ENCODE measurements at regions not wholly inside any gene's neighbourhood (a gene's known extent, or its start where the extent isn't known, plus 50 kb on each side); places are given as distances from the start of the nearest gene placed in this dataset.

- no peak overlapping the region for H2BK120ac ChIP-seq (replicated peaks; ENCODE audit: low read depth, low read length)
- H4K8ac ChIP-seq (ENCODE audit: extremely low read depth, insufficient read depth, low read length): peak overlapping the region; percentile 84; the same call in 1 of the 2 replicates
- 89% methylated on average over 41 of the region's 41 CpGs; no CpG with 5 or more reads in 1 of the 2 experiments for WGBS, 2 experiments (ENCODE audit: extremely low coverage in 1 of 2, insufficient coverage in 1 of 2, insufficient read length in 1 of 2, insufficient replicate concordance in 2 of 2, low coverage in 1 of 2, low lambda C conversion rate in 2 of 2, missing lambda C conversion rate in 1 of 2)
- H3K56ac ChIP-seq (replicated peaks; ENCODE audit: insufficient read length, low read depth, low read length): no peak overlapping the region
- H3K9ac ChIP-seq (replicated peaks in 1 of 4; ENCODE audit: extremely low read depth in 1 of 4, low read depth in 3 of 4, low read length in 3 of 4): no peak overlapping the region; a peak in 1 of 7 replicates
- no peaks in the 10 kb centered on the region for H4K20me1 ChIP-seq (replicated peaks in 1 of 2; ENCODE audit: control insufficient read depth in 1 of 2, insufficient read depth in 2 of 2, low read length in 2 of 2)
- H3K4me1 ChIP-seq (replicated peaks in 1 of 4; ENCODE audit: control insufficient read depth in 3 of 4, insufficient read depth in 4 of 4, low read length in 3 of 4): no peaks in the 10 kb centered on the region
- H4K91ac ChIP-seq (replicated peaks; ENCODE audit: insufficient read length, low read length): no peak overlapping the region
- H3K23me2 ChIP-seq (ENCODE audit: low read depth, low read length): no peaks in the 10 kb centered on the region
- H4K5ac ChIP-seq (ENCODE audit: insufficient read length, low read depth, low read length): no peak overlapping the region
- H3K79me1 ChIP-seq (ENCODE audit: low read depth, low read length): no peaks in the 10 kb centered on the region
- no peaks in the 10 kb centered on the region for H3K36me3 ChIP-seq (ENCODE audit: control insufficient read depth in 2 of 4, insufficient read depth in 4 of 4, low read length in 3 of 4)
- ChIA-PET CTCF (ENCODE audit: partially characterized antibody) (interaction anchor here (0.8 to 1.2 kb wide), 2 partner anchors 8 to 386 kb away, joined by 3 to 4 read pairs; no protein-coding TSS in a partner anchor), POLR2A (ENCODE audit: partially characterized antibody) (interaction anchor here (0.6 kb wide), 1 partner anchor 129 kb away, joined by 3 read pairs; no protein-coding TSS in a partner anchor)
- no peak overlapping the region for H3K23ac ChIP-seq (ENCODE audit: insufficient read length)
- no peak overlapping the region for H3K27ac ChIP-seq (ENCODE audit: low read depth, low read length)
- peak in 1 of 2 experiments; percentile 48 for DNase-seq (ENCODE audit: low read depth in 1 of 2, low spot score in 2 of 2)
- H3K4me2 ChIP-seq (ENCODE audit: insufficient read depth in 1 of 2, low read depth in 2 of 2, low read length in 2 of 2): peak overlapping the region in 1 of 2 experiments; percentile 35; a peak in 1 of 4 replicates
- 0 out of 2 replicates have a peak overlapping the region, but pooled peaks have one; percentile 16 for H3K18ac ChIP-seq (ENCODE audit: extremely low read depth, low read length)
- no peak for FAIRE-seq
- peak overlapping the region in 1 of 4 experiments; percentile 6; a peak in 1 of 8 replicates for H3K4me3 ChIP-seq (ENCODE audit: extremely low read depth in 1 of 4, insufficient read depth in 2 of 4, low read depth in 3 of 4, low read length in 4 of 4)
- 0 out of 2 replicates have a peak overlapping the region, but pooled peaks have one; percentile 46 for H2BK15ac ChIP-seq (ENCODE audit: low read length)
- H3K9me3 ChIP-seq (ENCODE audit: insufficient read depth in 2 of 2, low read depth in 1 of 2, low read length in 1 of 2): no peaks in the 10 kb centered on the region
- H3K14ac ChIP-seq (ENCODE audit: insufficient read length): no peak overlapping the region
- H3K27me3 ChIP-seq (replicated peaks in 1 of 4; ENCODE audit: control insufficient read depth in 3 of 4, extremely low read depth in 1 of 4, insufficient read depth in 3 of 4, low read length in 3 of 4): peaks cover 0 to 1% (median 0%) of the 10 kb centered on the region in 4 experiments; a peak in 1 of 7 replicates
- no peak overlapping the region; the same call in 1 of the 2 replicates for H2BK5ac ChIP-seq (ENCODE audit: low read depth, low read length)
- peak overlapping the region; percentile 93 for H2AFZ ChIP-seq (ENCODE audit: low read length)
- H2BK12ac ChIP-seq (ENCODE audit: low read depth, low read length): no peak overlapping the region
- H2BK20ac ChIP-seq (ENCODE audit: low read length): no peak overlapping the region
- H3K79me2 ChIP-seq (ENCODE audit: control insufficient read depth in 1 of 2, insufficient read depth in 2 of 2, low read length in 2 of 2): no peaks in the 10 kb centered on the region
- no peak overlapping the region for H2AK5ac ChIP-seq (ENCODE audit: low read depth, low read length)
- H3K4ac ChIP-seq (replicated peaks; ENCODE audit: insufficient read length, low read depth, low read length): no peak overlapping the region
- no peak for TF ChIP-seq EP300 (IDR thresholded peaks at IDR 0.05; ENCODE audit: borderline replicate concordance in 1 of 2, low read depth in 2 of 2, low read length in 2 of 2)
- TF ChIP-seq BRCA1 (IDR thresholded peaks at IDR 0.05; ENCODE audit: low read depth, low read length): no peak
- TF ChIP-seq RNF2 (IDR thresholded peaks at IDR 0.05; ENCODE audit: borderline replicate concordance, low read depth, low read length, missing control alignments, poor library complexity, severe bottlenecking): no peak
- TF ChIP-seq SP1 (IDR thresholded peaks at IDR 0.05; ENCODE audit: low read depth, low read length): no peak
- no peak for TF ChIP-seq TEAD4 (IDR thresholded peaks at IDR 0.05; ENCODE audit: low read depth, low read length)
- no peak for TF ChIP-seq TAF1 (IDR thresholded peaks at IDR 0.05; ENCODE audit: low read depth, low read length)
- TF ChIP-seq SIN3A (conservative IDR thresholded peaks at IDR 0.05 in 1 of 2, IDR thresholded peaks at IDR 0.05 in 1 of 2; ENCODE audit: low read depth in 1 of 2, low read length in 2 of 2): no peak
- no peak for TF ChIP-seq CBX5 (IDR thresholded peaks at IDR 0.05; ENCODE audit: low read depth, low read length)
- no peak for TF ChIP-seq POLR2AphosphoS5 (IDR thresholded peaks at IDR 0.05; ENCODE audit: low read depth, low read length)
- TF ChIP-seq SRF (IDR thresholded peaks at IDR 0.05; ENCODE audit: low read depth, low read length): no peak
- TF ChIP-seq RBBP5 (IDR thresholded peaks at IDR 0.05; ENCODE audit: borderline replicate concordance, low read depth, low read length): no peak
These were observed 98.3 kb upstream of the VGLL3 start for GRCh38 chr3:87088993-87089841.

All from H1 (cell line).